DMS 273 (cell line): ENCODE measurements at regions not wholly inside any gene's neighbourhood (a gene's known extent, or its start where the extent isn't known, plus 50 kb on each side); places are given as distances from the start of the nearest gene placed in this dataset.

Experiments used
- DNase-seq: peaks from one replicate; lab custom pipeline; 2025; ENCODE audit not compliant: unreplicated experiment; lab: John Stamatoyannopoulos, UW

- DNase-seq, result no peak
These were observed 620.9 kb upstream of the CDH8 start for GRCh38 chr16:62657116-62657515.

DNA sequence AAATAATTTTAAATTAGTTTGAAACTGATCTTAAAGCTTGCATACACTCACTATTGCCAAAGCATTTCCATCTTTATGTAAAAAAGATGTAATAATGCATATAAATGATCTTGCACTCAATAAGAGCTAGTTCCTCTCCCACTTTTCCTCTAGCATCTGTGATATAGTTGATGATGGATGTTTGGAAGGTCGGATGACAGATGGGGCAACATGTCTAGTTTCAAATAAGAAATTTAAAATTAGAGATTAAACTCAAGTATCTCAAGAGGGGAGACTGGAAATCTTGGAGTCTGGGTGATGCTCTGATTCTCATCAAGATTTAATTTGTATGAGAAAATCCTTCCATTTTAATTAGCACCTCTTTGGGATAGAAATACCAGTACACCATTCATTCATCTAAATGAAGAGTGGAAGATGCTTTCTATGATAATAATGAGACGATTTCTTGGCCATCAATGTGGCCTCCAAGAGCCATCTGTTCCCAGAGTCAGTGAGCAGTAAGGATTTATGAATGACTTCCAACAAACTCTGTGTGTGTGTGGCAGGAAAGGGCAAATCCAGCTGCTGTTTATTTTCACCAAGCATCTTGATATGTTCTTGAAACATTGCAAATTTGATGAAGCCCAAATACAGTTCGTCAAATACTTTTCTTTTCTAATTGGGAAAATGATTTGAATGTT lies 616.3 kb upstream of the CDH8 start:
- peak; percentile 72 for DNase-seq

GRCh38 chr16:62648256-62648655 lies 612.0 kb upstream of the CDH8 start:
- DNase-seq, result no peak

GRCh38 chr16:62644030-62644812 lies 608.0 kb upstream of the CDH8 start:
- no peak for DNase-seq

DNA sequence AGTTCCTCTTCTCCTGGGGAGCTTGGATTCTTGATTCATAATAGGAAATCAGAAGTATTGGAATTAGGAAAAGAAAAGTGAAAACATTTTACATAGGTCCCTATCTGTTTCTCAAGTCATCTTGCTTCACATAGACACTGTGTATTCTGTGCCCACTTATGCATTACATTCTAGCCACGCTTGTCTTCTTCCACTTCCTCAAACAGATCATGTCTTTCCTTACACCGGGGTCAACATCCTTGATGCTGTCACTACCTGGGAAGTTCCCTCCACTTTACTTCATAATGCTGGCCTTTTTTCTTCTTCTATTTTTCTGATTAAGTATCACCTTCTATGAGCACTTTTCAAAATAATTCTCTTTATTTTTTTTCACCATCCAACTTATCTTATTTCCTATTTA lies 606.4 kb upstream of the CDH8 start:
- no peak for DNase-seq

DNA sequence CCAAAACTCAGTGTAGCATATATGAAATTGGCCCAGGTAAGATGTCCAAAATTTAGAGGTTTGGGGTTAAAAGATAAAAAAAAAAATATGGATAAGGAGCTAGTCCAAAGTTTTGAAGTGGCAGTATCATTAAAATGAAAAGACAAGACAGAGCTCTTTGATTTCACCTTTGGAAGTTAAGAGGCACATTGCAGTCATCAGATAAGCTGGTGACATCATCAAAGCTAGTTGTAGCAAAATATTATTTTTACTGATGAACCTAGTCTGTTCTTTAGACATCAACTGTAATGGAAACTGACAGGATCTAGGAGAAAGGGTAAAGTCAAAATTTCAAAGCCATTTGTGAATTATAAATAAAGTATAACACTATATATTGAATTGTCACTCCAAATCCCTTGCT lies 603.7 kb upstream of the CDH8 start:
- no peak for DNase-seq

GRCh38 chr16:62638964-62639870 lies 603.0 kb upstream of the CDH8 start:
- no peak for DNase-seq

DNA sequence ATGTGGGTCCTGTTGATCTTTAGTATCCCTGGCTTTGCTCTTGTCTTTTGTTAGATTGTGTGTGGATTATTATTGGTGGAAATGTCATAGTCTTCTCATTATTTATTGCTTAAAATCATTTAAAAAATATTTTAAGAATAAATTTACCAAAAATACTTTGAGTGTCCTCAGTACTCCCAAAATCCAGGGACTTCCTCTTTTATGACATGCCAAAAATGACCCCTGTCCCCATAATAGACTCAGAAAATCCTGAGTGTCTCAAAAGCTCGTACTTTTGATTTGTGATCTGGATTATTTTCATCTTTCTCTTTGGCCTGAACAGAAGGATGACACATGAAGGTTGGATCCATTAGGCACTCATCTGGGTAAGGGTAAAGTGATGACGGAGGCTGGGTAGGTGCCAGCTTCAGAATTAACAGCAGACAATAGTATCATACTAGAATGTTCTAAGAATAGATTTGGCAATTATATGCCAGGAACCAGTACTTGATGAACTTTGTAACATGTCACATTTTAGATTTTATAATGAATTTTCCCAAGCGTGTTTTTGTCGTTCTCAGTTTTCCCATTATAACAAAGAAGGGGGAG lies 602.2 kb upstream of the CDH8 start:
- DNase-seq, result no peak

DNA sequence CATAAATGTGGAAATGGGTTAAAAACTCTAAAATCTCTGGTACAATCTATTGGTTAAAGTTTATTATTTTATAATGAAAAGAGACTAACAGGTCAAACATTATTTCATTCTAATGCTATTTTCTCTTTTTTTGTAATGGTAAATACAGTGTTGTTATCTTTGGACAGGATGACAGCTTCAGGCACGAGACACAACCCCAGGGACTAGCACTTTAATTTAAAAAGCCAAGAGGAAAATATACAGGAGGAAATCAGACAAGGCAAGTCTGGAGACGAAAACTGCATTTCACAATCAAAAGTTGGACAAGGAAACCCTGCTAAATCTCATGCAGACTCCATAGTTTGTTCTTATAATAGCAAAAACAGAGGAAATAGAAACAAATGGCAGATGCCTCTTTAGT lies 589.1 kb upstream of the CDH8 start:
- no peak for DNase-seq

DNA sequence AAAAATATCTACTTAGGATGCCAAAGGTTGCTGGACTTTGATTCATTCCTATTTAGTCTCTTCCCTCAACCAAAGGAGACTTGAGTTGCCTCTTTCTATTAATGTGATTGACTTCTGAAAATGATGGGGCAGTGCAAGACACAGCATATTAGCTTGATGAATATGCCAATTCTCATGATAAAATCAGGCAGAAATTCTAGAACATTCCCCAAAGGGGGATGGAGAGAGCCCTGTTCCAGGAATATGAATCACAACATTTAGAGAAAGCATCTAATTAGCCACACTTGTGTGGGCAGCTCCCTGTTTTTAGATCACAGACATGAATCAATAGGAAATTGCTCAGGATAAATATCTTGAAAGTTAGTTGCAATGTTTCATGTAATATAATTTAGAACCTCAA lies 584.0 kb upstream of the CDH8 start:
- no peak for DNase-seq

GRCh38 chr16:62615526-62615925 lies 579.3 kb upstream of the CDH8 start:
- DNase-seq, result no peak

- no peak for DNase-seq
These were observed 574.1 kb upstream of the CDH8 start for GRCh38 chr16:62610291-62610690.

GRCh38 chr16:62602790-62603189 lies 566.6 kb upstream of the CDH8 start:
- no peak for DNase-seq

DNA sequence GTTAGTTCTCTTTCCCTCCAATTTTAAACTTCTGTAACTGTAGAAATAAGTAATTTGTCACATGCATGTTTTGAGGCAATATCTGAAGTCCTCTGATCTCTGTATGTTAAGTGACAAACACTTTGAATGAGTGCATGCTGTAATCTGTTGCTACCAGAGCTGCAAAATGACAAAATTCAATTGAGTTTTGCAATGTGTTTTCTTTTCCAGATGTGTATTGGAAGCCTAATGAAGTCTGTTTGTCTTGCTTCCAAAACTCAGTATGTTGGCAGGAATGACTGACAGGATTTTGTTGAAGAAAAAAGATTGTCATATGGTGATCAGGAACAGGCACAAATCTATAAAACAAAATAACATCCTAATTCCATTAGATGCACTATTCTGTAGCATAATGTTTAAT lies 561.6 kb upstream of the CDH8 start:
- DNase-seq, result no peak

DNA sequence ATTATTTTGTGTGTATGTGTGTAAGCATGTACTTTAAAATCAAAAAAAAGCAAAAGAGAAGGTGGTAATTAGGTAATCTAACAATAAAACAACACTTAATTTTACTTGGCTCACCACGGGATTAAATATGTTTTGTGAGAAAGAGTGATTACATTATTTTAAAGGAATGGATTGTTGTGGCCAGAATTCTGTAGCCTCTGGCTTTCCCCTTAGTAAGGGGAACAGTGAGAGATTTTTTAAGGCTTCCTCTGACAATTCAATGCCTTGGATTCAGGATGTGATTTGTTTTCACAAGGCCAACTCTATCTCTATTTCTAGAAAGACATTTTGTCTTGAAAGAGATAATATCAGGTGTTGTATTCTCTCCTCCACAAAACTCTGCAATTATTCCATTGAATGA lies 560.3 kb upstream of the CDH8 start:
- DNase-seq, result no peak

DNA sequence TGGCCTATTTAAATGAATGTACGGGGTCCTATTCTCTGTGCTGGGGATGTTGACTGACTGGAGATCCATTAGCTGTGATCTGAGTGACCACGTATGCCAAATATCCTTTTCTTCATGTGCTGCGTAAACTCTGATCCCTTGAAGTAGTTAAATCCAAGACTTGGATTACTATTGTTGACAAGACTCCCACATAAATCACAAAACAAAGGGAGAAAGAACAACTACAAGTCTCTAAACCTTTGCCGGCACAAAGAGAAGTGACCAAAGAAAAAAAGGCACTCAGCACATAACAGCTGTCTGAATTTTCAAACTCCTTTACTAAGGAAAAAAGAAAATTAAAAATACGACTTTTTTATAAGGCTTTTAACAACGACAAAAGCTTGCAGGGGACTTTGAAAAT lies 559.9 kb upstream of the CDH8 start:
- no peak for DNase-seq

- DNase-seq, result no peak
These were observed 550.1 kb upstream of the CDH8 start for GRCh38 chr16:62586128-62586862.

- DNase-seq, result no peak
These were observed 548.9 kb upstream of the CDH8 start for GRCh38 chr16:62585041-62585545.

- DNase-seq, result no peak
These were observed 547.2 kb upstream of the CDH8 start for GRCh38 chr16:62583414-62583813.

DNA sequence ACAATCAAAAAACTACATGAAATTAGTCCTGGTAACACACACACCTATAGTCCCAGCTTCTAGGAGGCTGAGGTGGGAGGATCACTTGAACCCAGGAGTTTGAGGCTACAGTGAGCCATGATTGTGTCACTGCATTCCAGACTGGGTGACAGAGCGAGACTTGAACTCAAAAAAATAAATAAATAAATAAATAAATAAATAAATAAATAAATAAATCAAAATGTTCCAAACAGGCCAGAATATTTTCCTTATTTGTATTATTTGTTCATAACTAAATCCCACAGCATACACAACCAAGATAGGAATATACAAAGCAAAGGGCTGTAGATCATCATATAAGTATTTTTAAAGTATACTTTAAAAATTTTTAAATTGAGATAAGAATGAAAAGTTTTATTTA lies 537.2 kb upstream of the CDH8 start:
- DNase-seq, result no peak
